ENCODE measurements at regions not wholly inside any gene's neighbourhood (a gene's known extent, or its start where the extent isn't known, plus 50 kb on each side); places are given as distances from the start of the nearest gene placed in this dataset.

DNA sequence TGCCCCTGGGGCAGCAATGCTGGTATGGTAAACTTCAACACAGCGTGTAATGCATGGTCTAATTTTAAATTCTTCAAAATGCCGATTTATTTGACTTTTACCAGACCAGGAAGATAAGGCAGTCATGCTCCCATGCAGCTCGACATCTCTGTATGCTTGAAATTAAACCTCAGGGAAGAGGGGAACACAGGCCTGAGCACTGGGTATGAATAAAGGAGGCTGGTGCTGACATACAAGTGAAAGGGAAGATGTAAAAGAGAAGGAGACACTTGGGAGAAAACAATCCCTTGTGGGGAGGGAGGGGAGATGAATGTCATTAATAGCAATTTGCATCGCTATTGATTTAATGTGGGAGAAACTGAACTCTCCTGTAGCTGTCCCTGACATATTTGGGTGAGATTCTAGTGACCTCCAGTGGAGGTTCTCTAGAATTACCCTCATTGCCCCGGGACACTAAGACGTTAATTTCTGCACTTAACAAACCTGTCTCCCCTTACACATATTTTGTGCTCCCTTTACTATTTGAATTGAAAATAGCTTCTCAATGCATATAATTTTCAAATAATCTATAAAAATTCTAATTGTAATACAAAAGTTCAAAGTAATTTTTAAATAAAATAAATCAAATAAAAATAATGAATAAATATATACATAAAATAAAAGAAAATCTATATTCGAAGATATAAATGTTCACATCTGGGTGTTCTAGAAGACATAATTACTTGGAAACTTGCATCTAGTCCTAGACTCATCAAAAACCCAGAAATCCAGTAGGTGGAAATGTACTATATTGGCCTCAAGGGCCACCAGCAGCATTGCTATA, 283.1 kb downstream of the LMX1A start:
- peak; percentile 80 for DNase-seq

DNA sequence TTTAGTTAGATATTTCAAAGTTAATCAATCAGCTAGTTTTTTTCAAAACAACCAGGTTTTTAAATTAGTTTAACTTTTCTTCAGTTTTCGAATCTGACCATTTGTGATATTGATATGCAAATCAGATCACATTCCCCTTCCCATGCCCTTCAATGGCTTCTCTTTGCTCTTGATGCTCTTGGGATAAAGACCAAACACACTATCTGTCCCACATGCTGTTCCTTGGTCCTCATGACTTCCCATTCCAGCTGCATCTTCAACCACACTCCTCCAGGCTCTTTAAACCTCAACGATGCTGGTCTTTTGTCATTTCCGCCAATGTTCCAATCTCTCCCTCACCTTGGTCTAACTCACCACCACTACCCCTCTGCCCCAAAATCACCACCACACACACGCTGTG, 285.8 kb downstream of the LMX1A start:
- no peak for DNase-seq

GRCh38 chr1:165069829-165070228, 286.7 kb downstream of the LMX1A start:
- DNase-seq, result no peak

- DNase-seq, result no peak
Measured at GRCh38 chr1:165068741-165069140, 287.8 kb downstream of the LMX1A start.

DNA sequence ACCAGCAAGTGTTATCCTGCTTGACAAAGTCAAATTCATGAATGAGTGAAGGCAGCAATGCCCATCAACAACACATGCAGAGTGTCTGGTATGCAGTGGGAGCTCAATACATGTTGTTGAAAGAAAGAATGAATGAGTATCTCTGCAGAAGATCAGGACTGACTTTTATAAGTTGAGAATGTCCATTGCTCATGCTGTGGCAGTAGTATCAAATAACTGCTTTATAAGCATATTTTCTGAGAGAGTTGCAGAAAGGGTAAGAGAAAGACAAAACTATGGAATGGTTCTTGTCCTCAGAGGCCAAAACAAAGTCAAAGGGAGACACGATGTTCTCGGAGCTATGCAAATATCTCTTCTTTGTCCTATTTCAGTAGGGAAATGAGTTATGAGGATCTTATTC, 288.7 kb downstream of the LMX1A start:
- DNase-seq, result no peak

GRCh38 chr1:165063181-165063965, 293.1 kb downstream of the LMX1A start:
- DNase-seq, result no peak

GRCh38 chr1:165062346-165062745, 294.2 kb downstream of the LMX1A start:
- DNase-seq, result no peak

GRCh38 chr1:165060285-165060793, 296.2 kb downstream of the LMX1A start:
- DNase-seq, result no peak

DNA sequence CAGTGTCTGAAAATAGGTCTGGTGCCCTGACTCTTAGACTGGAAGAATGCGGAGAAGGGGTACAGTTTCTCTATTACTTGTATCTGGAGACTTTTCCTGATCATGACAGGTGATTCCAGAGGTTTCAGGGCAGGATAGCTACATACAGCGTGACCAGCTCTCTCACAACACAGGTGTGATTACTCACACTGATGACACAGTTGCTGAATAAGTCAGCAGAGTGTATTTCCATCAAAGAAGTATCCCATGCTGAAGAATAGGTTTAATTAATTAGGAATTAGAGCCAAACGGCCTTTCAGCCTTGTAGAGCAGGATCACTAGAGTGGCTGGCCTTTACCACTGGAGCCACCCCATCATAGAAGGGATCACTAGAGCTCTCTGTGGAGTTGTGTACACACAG, 298.6 kb downstream of the LMX1A start:
- no peak for DNase-seq

DNA sequence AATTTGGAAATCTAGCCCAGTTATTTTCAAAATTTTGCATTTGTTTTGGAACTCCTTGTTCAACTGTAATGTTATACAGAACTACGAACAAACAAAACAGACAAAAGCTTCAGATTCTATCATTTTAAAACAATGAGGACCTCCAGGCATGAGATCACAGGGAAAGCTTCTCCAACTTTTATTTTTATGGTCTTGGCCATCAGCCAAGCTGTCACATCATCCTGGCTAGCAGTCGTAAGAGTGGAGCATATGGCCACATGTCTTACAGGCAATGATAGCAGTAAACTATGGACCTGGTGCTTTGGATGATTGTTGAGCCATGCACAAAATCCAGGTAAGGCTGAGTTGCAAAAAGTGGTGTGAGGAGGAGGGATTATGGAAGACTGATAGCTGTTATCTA, 299.6 kb downstream of the LMX1A start:
- DNase-seq, result peak; percentile 13

DNA sequence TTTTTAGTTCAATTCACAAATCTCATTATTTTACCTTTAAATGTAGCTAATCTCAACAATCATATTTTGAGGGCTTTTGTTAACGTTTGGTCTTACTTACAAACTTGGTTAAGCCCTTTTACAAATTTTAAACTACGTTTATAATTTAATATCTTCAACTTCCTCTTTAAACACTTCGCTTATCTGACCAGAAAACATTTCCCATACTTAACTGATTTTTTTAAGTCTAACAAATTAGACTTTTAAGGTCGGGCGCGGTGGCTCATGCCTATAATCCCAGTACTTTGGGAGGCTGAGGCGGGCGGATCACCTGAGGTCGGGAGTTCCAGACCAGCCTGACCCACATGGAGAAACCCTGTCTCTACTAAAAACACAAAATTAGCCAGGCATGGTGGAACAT, 300.9 kb downstream of the LMX1A start:
- DNase-seq, result peak; percentile 79

GRCh38 chr1:165054627-165055026, 301.9 kb downstream of the LMX1A start:
- DNase-seq, result no peak

- peak; percentile 7 for DNase-seq
Measured at GRCh38 chr1:165053351-165053750, 303.2 kb downstream of the LMX1A start.

- no peak for DNase-seq
Measured at GRCh38 chr1:165052936-165053335, 303.6 kb downstream of the LMX1A start.

- no peak for DNase-seq
Measured at GRCh38 chr1:165052431-165052830, 304.1 kb downstream of the LMX1A start.

DNA sequence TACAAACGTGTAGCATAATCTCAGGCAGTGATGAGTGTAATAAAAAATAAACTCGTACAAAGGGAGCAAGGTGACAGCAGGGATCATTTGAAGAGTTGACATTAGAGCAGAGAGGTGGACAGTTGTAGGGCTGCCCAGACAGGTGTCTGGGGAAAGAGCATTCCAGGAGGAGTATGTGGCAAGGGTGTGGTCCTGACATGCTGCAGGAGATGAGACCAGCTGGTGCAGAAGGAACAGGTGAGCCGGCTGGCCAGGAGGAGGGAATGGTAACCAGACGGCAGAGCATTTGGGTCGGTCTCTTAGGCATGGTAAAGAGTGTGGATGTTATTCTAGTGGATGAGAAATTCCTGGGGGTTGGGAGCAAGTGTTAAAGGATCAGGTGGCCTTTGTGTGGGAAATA, 306.3 kb downstream of the LMX1A start:
- no peak for DNase-seq

- DNase-seq, result peak; percentile 36
Measured at GRCh38 chr1:165047994-165048393, 308.5 kb downstream of the LMX1A start.

- DNase-seq, result peak; percentile 23
Measured at GRCh38 chr1:165045902-165046301, 310.6 kb downstream of the LMX1A start.

DNA sequence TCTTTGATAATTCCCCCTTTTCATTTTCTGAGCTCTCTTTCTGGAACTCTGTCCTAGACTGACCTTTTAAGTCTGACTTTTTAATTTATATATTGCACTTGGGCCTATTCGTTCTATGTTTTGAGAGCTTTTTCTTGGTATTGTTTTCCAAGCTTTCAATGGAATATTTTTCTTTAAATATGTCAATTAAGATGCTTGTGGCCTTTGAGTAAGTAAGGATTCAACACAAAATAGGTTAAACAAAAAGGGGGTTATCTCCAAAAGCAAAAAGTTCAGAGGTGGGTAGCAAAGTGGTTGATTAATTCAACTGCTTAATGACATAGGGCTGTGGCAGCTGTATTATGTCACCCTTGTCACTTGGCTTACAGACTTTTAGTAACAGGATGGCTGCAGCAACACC, 315.9 kb downstream of the LMX1A start:
- DNase-seq, result no peak

DNA sequence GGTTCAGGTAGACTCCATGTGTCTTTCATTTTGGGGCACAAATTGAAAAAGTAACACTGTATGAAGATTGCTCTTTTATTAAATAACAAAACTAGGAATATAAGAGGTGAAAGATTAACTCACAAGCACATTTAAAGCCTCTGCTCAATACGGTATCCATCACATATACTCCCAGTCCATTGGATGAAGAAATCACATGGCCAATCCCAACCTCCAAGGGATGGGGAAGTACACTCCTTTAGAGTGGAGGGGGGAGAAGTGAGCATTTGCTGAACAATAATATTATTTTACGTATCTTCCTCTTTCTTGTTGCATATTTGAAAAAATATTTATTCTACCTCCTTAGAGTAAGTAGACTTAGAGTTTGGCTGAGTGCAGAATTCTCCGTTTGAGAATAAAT, 316.5 kb downstream of the LMX1A start:
- no peak for DNase-seq

- DNase-seq, result no peak
Measured at GRCh38 chr1:165036403-165036802, 320.1 kb downstream of the LMX1A start.

DNA sequence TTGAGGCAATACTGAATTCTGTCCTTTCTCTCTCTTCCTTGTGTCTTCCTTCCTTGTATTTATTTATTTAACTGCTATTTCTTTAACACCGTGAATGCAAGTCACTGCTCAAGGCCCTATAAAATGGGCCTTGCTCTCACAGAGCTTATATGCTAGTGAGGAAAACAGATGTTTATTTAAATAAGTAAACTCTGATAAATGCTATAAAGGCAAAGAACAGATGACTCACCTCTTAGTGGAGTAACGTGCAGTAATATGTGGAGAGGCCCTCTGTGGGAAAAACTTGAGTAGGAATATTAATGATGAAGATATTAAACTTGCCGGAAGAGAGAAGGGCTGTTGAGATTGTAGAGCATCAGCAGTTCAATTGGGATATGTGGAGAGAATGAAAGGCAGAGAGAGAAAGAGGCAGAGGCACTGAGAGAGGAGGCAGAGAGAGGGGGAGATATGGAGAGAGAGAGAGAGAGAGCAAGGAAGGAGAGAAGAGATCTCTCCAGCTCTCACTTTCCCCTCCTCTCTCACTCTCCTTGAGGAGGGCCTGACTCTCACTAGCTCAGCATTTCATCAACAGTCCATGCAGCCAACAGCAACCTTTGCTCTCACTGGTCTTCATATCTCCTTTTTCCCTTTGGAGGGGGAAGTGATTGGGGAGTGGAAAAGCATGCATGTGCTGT, 322.2 kb downstream of the LMX1A start:
- DNase-seq, result no peak

GRCh38 chr1:165031001-165031400, 325.5 kb downstream of the LMX1A start:
- no peak for DNase-seq

- DNase-seq, result no peak
Measured at GRCh38 chr1:165025805-165026204, 330.7 kb downstream of the LMX1A start.

Data from hematopoietic multipotent progenitor cell treated with erythropoietin and hydrocortisone succinate and interleukin-3 and kit ligand, for 4 days (in vitro differentiated cells).